ENCODE measurements at regions not wholly inside any gene's neighbourhood (a gene's known extent, or its start where the extent isn't known, plus 50 kb on each side); places are given as distances from the start of the nearest gene placed in this dataset.

DNA sequence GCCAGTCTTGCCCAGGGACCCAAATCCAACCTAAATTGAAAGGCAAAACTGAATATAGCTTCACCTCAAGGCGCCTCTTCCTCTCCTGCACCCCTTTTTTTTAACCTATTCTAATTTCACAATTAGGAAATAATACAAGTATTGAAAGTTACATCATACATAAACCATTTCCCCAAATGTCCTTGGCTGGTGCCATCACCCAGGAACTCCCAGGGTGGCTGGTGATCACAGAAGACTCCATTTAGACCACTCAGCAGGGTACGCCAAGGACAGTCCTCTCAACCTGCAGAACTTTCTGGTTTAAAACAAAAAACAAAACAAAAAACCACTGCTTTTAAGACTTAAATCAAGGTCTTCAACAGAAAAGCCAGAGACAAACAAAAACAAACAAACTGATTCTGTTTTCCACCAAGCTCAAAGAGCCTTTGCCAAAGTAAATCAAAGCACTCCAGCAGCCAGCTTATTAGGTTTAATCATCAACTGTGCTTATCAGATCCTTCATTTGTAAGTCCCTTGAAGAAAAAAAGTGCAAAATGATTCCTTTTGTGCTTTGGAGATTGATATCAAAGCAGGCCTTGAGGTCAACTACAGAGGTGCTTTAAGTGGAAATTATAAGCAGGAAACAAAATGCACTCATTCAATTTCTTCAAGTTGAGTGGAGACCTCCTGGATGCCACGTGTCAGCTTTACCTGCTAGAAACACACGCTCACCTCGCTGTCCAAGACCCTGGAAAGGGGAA is 113.0 kb downstream of the ETS2 start:
- Histone ChIP-seq H2AFZ (ENCODE audit: low read depth, low read length) (no peak overlapping the region), H3K4me1 (ENCODE audit: insufficient read depth, low read length) (peaks cover 10% of the 10 kb centered on the region), H4K20me1 (ENCODE audit: insufficient read depth, low read length) (no peaks in the 10 kb centered on the region), H3K79me2 (ENCODE audit: insufficient read depth, low read length) (no peaks in the 10 kb centered on the region), H3K9me3 (ENCODE audit: insufficient read depth, low read length, severe bottlenecking) (no peaks in the 10 kb centered on the region), H3K27ac (ENCODE audit: low read length) (no peak overlapping the region), H3K4me2 (ENCODE audit: insufficient read depth, low read length) (no peak overlapping the region), H3K27me3 (ENCODE audit: insufficient read depth, low read length, poor library complexity) (no peaks in the 10 kb centered on the region), H3K9ac (ENCODE audit: low read depth, low read length) (no peak overlapping the region), H3K36me3 (ENCODE audit: insufficient read depth, low read length) (no peaks in the 10 kb centered on the region), H3K4me3 (ENCODE audit: low read depth in 1 of 2, low read length in 2 of 2) (no peak overlapping the region)
- ATAC-seq (ENCODE audit: insufficient read depth, low read depth) (no peak), DNase-seq (no peak)
- TF ChIP-seq, protein P1, sequence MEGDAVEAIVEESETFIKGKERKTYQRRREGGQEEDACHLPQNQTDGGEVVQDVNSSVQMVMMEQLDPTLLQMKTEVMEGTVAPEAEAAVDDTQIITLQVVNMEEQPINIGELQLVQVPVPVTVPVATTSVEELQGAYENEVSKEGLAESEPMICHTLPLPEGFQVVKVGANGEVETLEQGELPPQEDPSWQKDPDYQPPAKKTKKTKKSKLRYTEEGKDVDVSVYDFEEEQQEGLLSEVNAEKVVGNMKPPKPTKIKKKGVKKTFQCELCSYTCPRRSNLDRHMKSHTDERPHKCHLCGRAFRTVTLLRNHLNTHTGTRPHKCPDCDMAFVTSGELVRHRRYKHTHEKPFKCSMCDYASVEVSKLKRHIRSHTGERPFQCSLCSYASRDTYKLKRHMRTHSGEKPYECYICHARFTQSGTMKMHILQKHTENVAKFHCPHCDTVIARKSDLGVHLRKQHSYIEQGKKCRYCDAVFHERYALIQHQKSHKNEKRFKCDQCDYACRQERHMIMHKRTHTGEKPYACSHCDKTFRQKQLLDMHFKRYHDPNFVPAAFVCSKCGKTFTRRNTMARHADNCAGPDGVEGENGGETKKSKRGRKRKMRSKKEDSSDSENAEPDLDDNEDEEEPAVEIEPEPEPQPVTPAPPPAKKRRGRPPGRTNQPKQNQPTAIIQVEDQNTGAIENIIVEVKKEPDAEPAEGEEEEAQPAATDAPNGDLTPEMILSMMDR (IDR thresholded peaks at IDR 0.05; ENCODE audit: borderline replicate concordance, extremely low read depth, low read length, poor library complexity, severe bottlenecking): no peak
- no peak for TF ChIP-seq EZH2 (IDR thresholded peaks at IDR 0.05; ENCODE audit: borderline replicate concordance, low read depth, low read length, severe bottlenecking)

DNA sequence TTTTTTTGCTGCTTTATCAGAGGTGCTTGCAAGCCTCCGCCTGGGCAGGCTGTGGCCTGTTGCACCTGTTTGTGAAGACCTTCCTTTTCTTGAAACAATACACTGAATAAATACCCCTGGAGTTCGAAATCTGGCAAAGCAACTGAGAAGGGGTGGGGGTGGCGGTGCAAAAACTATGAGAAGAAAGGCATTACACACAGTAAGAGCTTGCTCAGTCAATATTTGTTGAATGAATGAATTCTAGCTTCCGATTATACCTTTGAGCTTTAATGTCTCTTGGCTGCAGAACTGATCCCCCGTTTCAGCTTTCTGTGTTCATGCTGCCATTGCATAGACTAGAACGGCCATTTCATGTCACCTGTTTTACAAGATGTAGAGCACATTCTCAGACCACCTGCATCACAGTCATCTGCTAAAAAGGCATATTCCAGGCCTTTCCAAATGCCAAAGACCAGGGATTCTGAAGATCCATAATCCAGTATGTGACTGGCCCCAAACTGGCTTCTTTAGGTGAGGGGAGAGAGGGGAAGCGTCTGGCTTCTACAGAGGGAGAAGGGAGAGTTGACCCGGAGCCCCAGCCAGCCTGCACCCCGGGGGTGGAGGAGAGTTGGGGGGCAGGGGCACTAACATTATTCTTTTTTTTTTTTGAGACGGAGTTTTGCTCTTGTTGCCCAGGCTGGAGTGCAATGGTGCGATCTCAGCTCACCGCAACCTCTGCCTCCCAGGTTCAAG is 111.5 kb downstream of the ETS2 start:
- no peak overlapping the region for H3K4me3 ChIP-seq (ENCODE audit: low read depth in 1 of 2, low read length in 2 of 2)
- peaks cover 10% of the 10 kb centered on the region for H3K4me1 ChIP-seq (ENCODE audit: insufficient read depth, low read length)
- TF ChIP-seq EZH2 (IDR thresholded peaks at IDR 0.05; ENCODE audit: borderline replicate concordance, low read depth, low read length, severe bottlenecking): no peak
- TF ChIP-seq, protein P1 (IDR thresholded peaks at IDR 0.05; ENCODE audit: borderline replicate concordance, extremely low read depth, low read length, poor library complexity, severe bottlenecking): no peak
- H3K4me2 ChIP-seq (ENCODE audit: insufficient read depth, low read length): no peak overlapping the region
- no peaks in the 10 kb centered on the region for H3K36me3 ChIP-seq (ENCODE audit: insufficient read depth, low read length)
- no peaks in the 10 kb centered on the region for H3K9me3 ChIP-seq (ENCODE audit: insufficient read depth, low read length, severe bottlenecking)
- 0 out of 2 replicates have a peak overlapping the region, but pooled peaks have one; percentile 19 for H3K27ac ChIP-seq (ENCODE audit: low read length)
- no peaks in the 10 kb centered on the region for H3K27me3 ChIP-seq (ENCODE audit: insufficient read depth, low read length, poor library complexity)
- H3K79me2 ChIP-seq (ENCODE audit: insufficient read depth, low read length): no peaks in the 10 kb centered on the region
- no peaks in the 10 kb centered on the region for H4K20me1 ChIP-seq (ENCODE audit: insufficient read depth, low read length)
- DNase-seq (peak; percentile 32), ATAC-seq (ENCODE audit: insufficient read depth, low read depth) (peak; percentile 39; the same call in 1 of the 3 replicates)
- no peak overlapping the region for H3K9ac ChIP-seq (ENCODE audit: low read depth, low read length)
- H2AFZ ChIP-seq (ENCODE audit: low read depth, low read length): no peak overlapping the region

DNA sequence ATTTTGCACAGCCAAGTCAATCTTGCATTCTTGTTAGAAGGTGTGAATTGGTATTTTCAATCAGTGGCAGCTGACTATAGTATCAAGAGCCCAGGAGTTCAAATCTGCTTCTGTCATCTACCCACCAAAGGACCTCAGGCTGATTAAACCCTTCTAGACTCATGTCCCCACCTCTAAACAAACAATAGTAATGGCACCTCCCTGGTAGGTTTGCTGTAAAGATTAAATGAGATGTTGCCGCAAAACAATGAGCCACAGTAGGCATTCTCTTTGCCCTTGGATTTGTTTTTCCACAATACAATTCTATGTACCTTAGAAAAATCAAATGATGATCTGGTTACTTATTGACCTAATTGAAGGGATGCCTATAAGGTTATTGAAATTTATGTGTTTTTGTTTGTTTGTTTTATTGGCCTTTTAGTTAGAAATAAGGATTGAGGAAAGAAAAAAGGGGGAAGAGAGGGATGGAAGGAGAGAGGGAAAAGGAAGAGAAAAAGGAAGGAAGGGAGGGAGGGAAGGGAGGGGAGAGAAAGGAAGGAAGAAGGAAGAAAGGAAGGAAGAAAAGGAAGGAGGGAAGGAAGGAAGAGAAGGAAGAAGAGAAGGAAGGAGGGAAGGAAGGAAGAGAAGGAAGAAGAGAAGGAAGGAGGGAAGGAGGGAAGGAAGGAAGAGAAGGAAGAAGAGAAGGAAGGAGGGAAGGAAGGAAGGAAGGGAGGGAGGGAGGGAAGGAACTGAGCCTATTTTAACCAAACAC is 110.7 kb downstream of the ETS2 start:
- Histone ChIP-seq H3K27me3 (ENCODE audit: insufficient read depth, low read length, poor library complexity) (no peaks in the 10 kb centered on the region), H2AFZ (ENCODE audit: low read depth, low read length) (no peak overlapping the region), H3K4me1 (ENCODE audit: insufficient read depth, low read length) (peaks cover 10% of the 10 kb centered on the region), H3K9me3 (ENCODE audit: insufficient read depth, low read length, severe bottlenecking) (no peaks in the 10 kb centered on the region), H3K4me2 (ENCODE audit: insufficient read depth, low read length) (no peak overlapping the region), H3K4me3 (ENCODE audit: low read depth in 1 of 2, low read length in 2 of 2) (no peak overlapping the region), H3K79me2 (ENCODE audit: insufficient read depth, low read length) (no peaks in the 10 kb centered on the region), H3K27ac (ENCODE audit: low read length) (no peak overlapping the region), H3K9ac (ENCODE audit: low read depth, low read length) (no peak overlapping the region), H3K36me3 (ENCODE audit: insufficient read depth, low read length) (no peaks in the 10 kb centered on the region), H4K20me1 (ENCODE audit: insufficient read depth, low read length) (no peaks in the 10 kb centered on the region)
- DNase-seq (no peak), ATAC-seq (ENCODE audit: insufficient read depth, low read depth) (no peak)
- TF ChIP-seq, protein P1 (IDR thresholded peaks at IDR 0.05; ENCODE audit: borderline replicate concordance, extremely low read depth, low read length, poor library complexity, severe bottlenecking): no peak
- TF ChIP-seq EZH2 (IDR thresholded peaks at IDR 0.05; ENCODE audit: borderline replicate concordance, low read depth, low read length, severe bottlenecking): no peak
